ENCODE measurements at regions not wholly inside any gene's neighbourhood (a gene's known extent, or its start where the extent isn't known, plus 50 kb on each side); places are given as distances from the start of the nearest gene placed in this dataset.

DNA sequence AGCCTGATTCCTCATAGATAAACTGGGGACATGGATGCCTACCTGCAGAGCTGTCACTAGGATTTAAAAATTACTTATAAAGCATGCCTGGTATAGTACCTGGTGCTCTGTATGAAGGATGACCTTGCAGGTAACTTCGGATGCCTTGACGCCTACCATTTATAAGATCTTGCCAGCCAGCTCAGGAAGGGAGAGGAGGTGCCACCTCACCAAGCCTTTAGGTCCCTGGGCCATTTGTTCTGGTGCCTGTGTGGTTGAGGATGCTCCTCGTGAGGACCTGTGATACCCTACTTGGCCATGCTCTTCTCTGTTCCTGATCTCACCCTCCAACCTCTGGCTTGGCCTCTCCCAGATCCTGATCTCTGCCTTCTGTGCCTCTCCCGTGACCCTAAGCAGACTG is 85.2 kb downstream of the FDX1 start:
- TF ChIP-seq, protein P1, sequence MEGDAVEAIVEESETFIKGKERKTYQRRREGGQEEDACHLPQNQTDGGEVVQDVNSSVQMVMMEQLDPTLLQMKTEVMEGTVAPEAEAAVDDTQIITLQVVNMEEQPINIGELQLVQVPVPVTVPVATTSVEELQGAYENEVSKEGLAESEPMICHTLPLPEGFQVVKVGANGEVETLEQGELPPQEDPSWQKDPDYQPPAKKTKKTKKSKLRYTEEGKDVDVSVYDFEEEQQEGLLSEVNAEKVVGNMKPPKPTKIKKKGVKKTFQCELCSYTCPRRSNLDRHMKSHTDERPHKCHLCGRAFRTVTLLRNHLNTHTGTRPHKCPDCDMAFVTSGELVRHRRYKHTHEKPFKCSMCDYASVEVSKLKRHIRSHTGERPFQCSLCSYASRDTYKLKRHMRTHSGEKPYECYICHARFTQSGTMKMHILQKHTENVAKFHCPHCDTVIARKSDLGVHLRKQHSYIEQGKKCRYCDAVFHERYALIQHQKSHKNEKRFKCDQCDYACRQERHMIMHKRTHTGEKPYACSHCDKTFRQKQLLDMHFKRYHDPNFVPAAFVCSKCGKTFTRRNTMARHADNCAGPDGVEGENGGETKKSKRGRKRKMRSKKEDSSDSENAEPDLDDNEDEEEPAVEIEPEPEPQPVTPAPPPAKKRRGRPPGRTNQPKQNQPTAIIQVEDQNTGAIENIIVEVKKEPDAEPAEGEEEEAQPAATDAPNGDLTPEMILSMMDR (IDR thresholded peaks at IDR 0.05): no peak
- no peak for TF ChIP-seq POLR2A (IDR thresholded peaks at IDR 0.05)

All from thyroid gland (tissue), 4 donors.